ENCODE measurements at regions not wholly inside any gene's neighbourhood (a gene's known extent, or its start where the extent isn't known, plus 50 kb on each side); places are given as distances from the start of the nearest gene placed in this dataset.

GRCh38 chr10:2399482-2399881 lies 662.2 kb upstream of the ADARB2 start:
- TF ChIP-seq CTCF (IDR thresholded peaks at IDR 0.05) (no peak), POLR2A (IDR thresholded peaks at IDR 0.05) (no peak), EP300 (IDR thresholded peaks at IDR 0.05) (no peak)

Data from sigmoid colon (tissue), 4 donors.